SH-SY5Y (cell line): ENCODE measurements at regions not wholly inside any gene's neighbourhood (a gene's known extent, or its start where the extent isn't known, plus 50 kb on each side); places are given as distances from the start of the nearest gene placed in this dataset.

Experiments used
- GATA2 ChIP-seq: IDR thresholded peaks from 2 replicates; pipeline ENCODE4 v1.6.1; 2011; ENCODE audit warnings: mild to moderate bottlenecking, low read depth, low read length
- GATA3 ChIP-seq: IDR thresholded peaks from 2 replicates; pipeline ENCODE4 v1.6.1; 2011; ENCODE audit warnings: low read depth, mild to moderate bottlenecking, low read length, moderate library complexity

DNA sequence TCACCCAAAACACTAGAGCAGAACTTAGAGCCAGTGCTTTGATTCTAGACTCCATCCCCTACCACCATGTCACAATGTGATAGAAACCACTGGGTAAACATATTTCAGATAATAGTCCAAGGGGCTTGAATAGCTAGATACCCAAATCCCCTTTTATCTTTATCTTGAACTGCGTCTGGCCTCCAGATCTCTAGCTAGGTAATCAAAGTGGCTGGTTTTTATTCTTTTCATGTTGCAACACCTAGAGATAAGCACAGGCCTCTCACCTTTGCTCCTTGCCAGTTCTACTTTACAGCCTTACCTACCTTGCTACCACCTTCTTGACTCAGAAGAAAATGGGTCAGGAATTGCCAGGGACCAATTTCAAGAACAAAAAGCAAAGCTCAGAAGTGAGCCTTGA is 171.2 kb downstream of the C1D start:
- TF ChIP-seq GATA2 (no peak), GATA3 (no peak)
